ENCODE measurements at regions not wholly inside any gene's neighbourhood (a gene's known extent, or its start where the extent isn't known, plus 50 kb on each side); places are given as distances from the start of the nearest gene placed in this dataset.

DNA sequence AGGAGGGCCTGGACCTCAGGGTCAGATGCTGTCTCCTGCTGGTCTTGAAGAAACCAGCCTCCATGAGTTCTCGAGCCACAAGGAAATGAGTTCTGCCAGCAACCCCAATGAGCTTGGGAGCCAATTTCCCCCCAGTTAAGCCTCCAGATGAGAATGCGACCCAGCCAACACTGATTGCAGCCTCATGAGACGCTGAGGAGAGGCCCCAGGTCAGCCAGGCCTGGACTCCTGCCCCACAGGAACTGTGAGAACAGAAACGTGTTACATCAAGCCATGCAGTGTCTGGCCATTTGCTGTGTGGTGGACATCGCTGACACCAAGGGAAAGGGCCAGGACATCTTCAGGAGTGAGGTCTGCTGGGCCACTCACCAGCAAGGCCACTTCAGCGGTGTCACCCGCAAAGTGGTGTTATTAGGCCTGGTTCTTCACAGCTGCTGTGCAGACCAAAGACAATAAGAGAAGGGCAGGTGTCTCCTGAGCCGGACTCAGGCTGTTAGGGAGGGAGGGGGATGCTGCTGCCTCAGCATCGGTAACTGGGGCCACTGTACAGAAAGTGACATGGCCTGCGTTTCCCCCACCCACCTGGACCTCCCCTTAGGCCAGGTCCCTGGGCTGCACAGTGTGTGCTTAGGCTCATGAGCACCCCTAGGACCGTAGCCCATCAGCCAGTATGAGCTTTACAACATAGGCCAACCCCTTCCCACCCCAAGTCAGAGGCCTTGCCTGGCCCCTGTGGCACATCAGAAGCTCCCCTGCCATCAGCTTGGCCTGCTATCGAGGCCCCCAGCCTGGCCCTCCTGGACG, 272.4 kb upstream of the RTL1 start:
- TF ChIP-seq, protein P1, sequence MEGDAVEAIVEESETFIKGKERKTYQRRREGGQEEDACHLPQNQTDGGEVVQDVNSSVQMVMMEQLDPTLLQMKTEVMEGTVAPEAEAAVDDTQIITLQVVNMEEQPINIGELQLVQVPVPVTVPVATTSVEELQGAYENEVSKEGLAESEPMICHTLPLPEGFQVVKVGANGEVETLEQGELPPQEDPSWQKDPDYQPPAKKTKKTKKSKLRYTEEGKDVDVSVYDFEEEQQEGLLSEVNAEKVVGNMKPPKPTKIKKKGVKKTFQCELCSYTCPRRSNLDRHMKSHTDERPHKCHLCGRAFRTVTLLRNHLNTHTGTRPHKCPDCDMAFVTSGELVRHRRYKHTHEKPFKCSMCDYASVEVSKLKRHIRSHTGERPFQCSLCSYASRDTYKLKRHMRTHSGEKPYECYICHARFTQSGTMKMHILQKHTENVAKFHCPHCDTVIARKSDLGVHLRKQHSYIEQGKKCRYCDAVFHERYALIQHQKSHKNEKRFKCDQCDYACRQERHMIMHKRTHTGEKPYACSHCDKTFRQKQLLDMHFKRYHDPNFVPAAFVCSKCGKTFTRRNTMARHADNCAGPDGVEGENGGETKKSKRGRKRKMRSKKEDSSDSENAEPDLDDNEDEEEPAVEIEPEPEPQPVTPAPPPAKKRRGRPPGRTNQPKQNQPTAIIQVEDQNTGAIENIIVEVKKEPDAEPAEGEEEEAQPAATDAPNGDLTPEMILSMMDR (IDR thresholded peaks at IDR 0.05; ENCODE audit: insufficient read depth, low read length, poor library complexity, severe bottlenecking) = no peak
- TF ChIP-seq EZH2phosphoT487 (conservative IDR thresholded peaks at IDR 0.05; ENCODE audit: low read length) = no peak
- Histone ChIP-seq H3K9me3 (ENCODE audit: insufficient read depth, low read length) (no peaks in the 10 kb centered on the region), H3F3A (ENCODE audit: insufficient read depth) (no peaks in the 10 kb centered on the region), H4K20me1 (ENCODE audit: low read depth, low read length) (no peaks in the 10 kb centered on the region), H3K4me3 (ENCODE audit: insufficient read depth, low read length, poor library complexity, severe bottlenecking) (no peak overlapping the region), H3K27ac (ENCODE audit: low read depth, low read length) (no peak overlapping the region), H3K4me2 (ENCODE audit: low read depth, low read length, poor library complexity, severe bottlenecking) (no peak overlapping the region), H3K9ac (ENCODE audit: low read length) (no peak overlapping the region), H2AFZ (ENCODE audit: low read depth, low read length, severe bottlenecking) (no peak overlapping the region), H3K9me2 (replicated peaks; ENCODE audit: insufficient read depth, low read length) (no peaks in the 10 kb centered on the region), H3K79me2 (ENCODE audit: insufficient read depth, low read length) (no peaks in the 10 kb centered on the region), H3K36me3 (ENCODE audit: low read length) (no peaks in the 10 kb centered on the region), H3K27me3 (ENCODE audit: low read length) (no peaks in the 10 kb centered on the region)

DNA sequence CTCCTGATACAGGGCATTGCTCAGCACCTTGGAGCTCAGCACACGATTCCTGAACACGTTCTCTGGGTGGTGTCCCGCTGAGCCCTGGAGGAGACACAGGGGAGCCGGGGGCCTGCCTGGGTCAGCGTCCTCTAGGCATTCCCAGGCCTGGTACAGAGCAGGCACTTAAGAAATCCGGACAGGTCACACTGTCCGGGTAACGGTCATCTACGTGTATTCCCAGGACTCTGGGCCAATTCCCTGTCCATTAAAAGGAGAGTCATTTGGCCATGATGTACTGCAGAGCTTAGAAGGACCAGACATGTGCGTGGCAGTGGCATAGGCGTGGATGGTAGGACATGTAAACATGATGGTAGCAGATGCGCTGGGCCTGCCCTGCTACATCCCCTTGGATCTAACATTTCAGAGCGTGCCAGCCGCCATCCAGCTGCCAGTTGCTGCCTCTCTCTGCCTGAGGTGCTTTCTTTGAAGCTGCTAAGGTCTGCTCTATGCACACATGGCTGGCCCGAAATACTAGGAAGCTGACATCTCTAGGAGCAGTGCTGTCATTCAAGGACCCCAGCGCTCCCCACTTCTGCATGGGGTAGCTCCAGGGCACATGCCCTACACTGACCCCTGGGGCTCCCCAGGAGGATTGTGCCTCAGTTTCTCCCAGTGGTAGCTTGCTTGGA, 273.1 kb upstream of the RTL1 start:
- H3K79me2 ChIP-seq (ENCODE audit: insufficient read depth, low read length) = no peaks in the 10 kb centered on the region
- no peak overlapping the region for H3K9ac ChIP-seq (ENCODE audit: low read length)
- no peaks in the 10 kb centered on the region for H3K27me3 ChIP-seq (ENCODE audit: low read length)
- H4K20me1 ChIP-seq (ENCODE audit: low read depth, low read length) = no peaks in the 10 kb centered on the region
- TF ChIP-seq EZH2phosphoT487 (conservative IDR thresholded peaks at IDR 0.05; ENCODE audit: low read length) = no peak
- TF ChIP-seq, protein P1 (IDR thresholded peaks at IDR 0.05; ENCODE audit: insufficient read depth, low read length, poor library complexity, severe bottlenecking) = no peak
- no peaks in the 10 kb centered on the region for H3K9me3 ChIP-seq (ENCODE audit: insufficient read depth, low read length)
- no peak overlapping the region for H2AFZ ChIP-seq (ENCODE audit: low read depth, low read length, severe bottlenecking)
- H3K4me2 ChIP-seq (ENCODE audit: low read depth, low read length, poor library complexity, severe bottlenecking) = no peak overlapping the region
- no peaks in the 10 kb centered on the region for H3K36me3 ChIP-seq (ENCODE audit: low read length)
- no peak overlapping the region for H3K4me3 ChIP-seq (ENCODE audit: insufficient read depth, low read length, poor library complexity, severe bottlenecking)
- no peaks in the 10 kb centered on the region for H3F3A ChIP-seq (ENCODE audit: insufficient read depth)
- no peaks in the 10 kb centered on the region for H3K9me2 ChIP-seq (replicated peaks; ENCODE audit: insufficient read depth, low read length)
- no peak overlapping the region for H3K27ac ChIP-seq (ENCODE audit: low read depth, low read length)

- TF ChIP-seq, protein P1 (IDR thresholded peaks at IDR 0.05; ENCODE audit: insufficient read depth, low read length, poor library complexity, severe bottlenecking) = no peak
- no peak for TF ChIP-seq EZH2phosphoT487 (conservative IDR thresholded peaks at IDR 0.05; ENCODE audit: low read length)
- Histone ChIP-seq H3K4me2 (ENCODE audit: low read depth, low read length, poor library complexity, severe bottlenecking) (no peak overlapping the region), H3K27me3 (ENCODE audit: low read length) (no peaks in the 10 kb centered on the region), H3K79me2 (ENCODE audit: insufficient read depth, low read length) (no peaks in the 10 kb centered on the region), H2AFZ (ENCODE audit: low read depth, low read length, severe bottlenecking) (no peak overlapping the region), H3K36me3 (ENCODE audit: low read length) (no peaks in the 10 kb centered on the region), H3K9me2 (replicated peaks; ENCODE audit: insufficient read depth, low read length) (no peaks in the 10 kb centered on the region), H3K4me3 (ENCODE audit: insufficient read depth, low read length, poor library complexity, severe bottlenecking) (no peak overlapping the region), H4K20me1 (ENCODE audit: low read depth, low read length) (no peaks in the 10 kb centered on the region), H3K27ac (ENCODE audit: low read depth, low read length) (no peak overlapping the region), H3K9me3 (ENCODE audit: insufficient read depth, low read length) (no peaks in the 10 kb centered on the region), H3F3A (ENCODE audit: insufficient read depth) (no peaks in the 10 kb centered on the region), H3K9ac (ENCODE audit: low read length) (no peak overlapping the region)
Measured at GRCh38 chr14:101177301-101177971, 273.9 kb upstream of the RTL1 start.
